ENCODE measurements at regions not wholly inside any gene's neighbourhood (a gene's known extent, or its start where the extent isn't known, plus 50 kb on each side); places are given as distances from the start of the nearest gene placed in this dataset.
"Not testable (repeated sequence)": the region's sequence is repeated elsewhere in the genome, so short reads cannot be mapped to it uniquely, and the experiment has no call there.

- DNase-seq (ENCODE audit: low read depth) = peak; percentile 63
Measured at GRCh38 chrX:143455046-143455445, 62.2 kb downstream of the SPANXN3 start.

GRCh38 chrX:143437439-143437838 lies 79.8 kb downstream of the SPANXN3 start:
- DNase-seq (ENCODE audit: low read depth) = peak; percentile 43

GRCh38 chrX:143435916-143436315 lies 81.4 kb downstream of the SPANXN3 start:
- no peak for DNase-seq (ENCODE audit: low read depth)

GRCh38 chrX:143429811-143430210 lies 87.5 kb downstream of the SPANXN3 start:
- no peak for DNase-seq (ENCODE audit: low read depth)

- peak; percentile 66 for DNase-seq (ENCODE audit: low read depth)
Measured at GRCh38 chrX:143429131-143429530, 88.1 kb downstream of the SPANXN3 start.

- DNase-seq (ENCODE audit: low read depth) = no peak
Measured at GRCh38 chrX:143401160-143401559, 116.1 kb downstream of the SPANXN3 start.

- DNase-seq (ENCODE audit: low read depth) = no peak
Measured at GRCh38 chrX:143378851-143379250, 138.4 kb downstream of the SPANXN3 start.

GRCh38 chrX:143363419-143363818 lies 153.9 kb downstream of the SPANXN3 start:
- DNase-seq (ENCODE audit: low read depth) = peak; percentile 9

GRCh38 chrX:143340190-143340589 lies 177.1 kb downstream of the SPANXN3 start:
- no peak for DNase-seq (ENCODE audit: low read depth)

GRCh38 chrX:143336261-143336660 lies 181.0 kb downstream of the SPANXN3 start:
- DNase-seq (ENCODE audit: low read depth) = no peak

- DNase-seq (ENCODE audit: low read depth) = no peak
Measured at GRCh38 chrX:143319526-143319925, 197.7 kb downstream of the SPANXN3 start.

- not testable (repeated sequence) for DNase-seq (ENCODE audit: low read depth)
Measured at GRCh38 chrX:143318857-143319256, 198.4 kb downstream of the SPANXN3 start.

- DNase-seq (ENCODE audit: low read depth) = no peak
Measured at GRCh38 chrX:143306991-143307937, 210.0 kb downstream of the SPANXN3 start.

- DNase-seq (ENCODE audit: low read depth) = no peak
Measured at GRCh38 chrX:143304518-143304917, 212.8 kb downstream of the SPANXN3 start.

- no peak for DNase-seq (ENCODE audit: low read depth)
Measured at GRCh38 chrX:143304025-143304424, 213.2 kb downstream of the SPANXN3 start.

GRCh38 chrX:143298663-143299241 lies 218.5 kb downstream of the SPANXN3 start:
- no peak for DNase-seq (ENCODE audit: low read depth)

- no peak for DNase-seq (ENCODE audit: low read depth)
Measured at GRCh38 chrX:143296521-143296920, 220.8 kb downstream of the SPANXN3 start.

- no peak for DNase-seq (ENCODE audit: low read depth)
Measured at GRCh38 chrX:143287236-143287635, 230.0 kb downstream of the SPANXN3 start.

- no peak for DNase-seq (ENCODE audit: low read depth)
Measured at GRCh38 chrX:143270317-143270716, 244.6 kb downstream of the SPANXN4 start.

GRCh38 chrX:143244593-143244992 lies 218.9 kb downstream of the SPANXN4 start:
- not testable (repeated sequence) for DNase-seq (ENCODE audit: low read depth)

- DNase-seq (ENCODE audit: low read depth) = no peak
Measured at GRCh38 chrX:143240658-143241057, 214.9 kb downstream of the SPANXN4 start.

GRCh38 chrX:143231492-143231891 lies 205.8 kb downstream of the SPANXN4 start:
- DNase-seq (ENCODE audit: low read depth) = no peak

GRCh38 chrX:143228600-143228999 lies 202.9 kb downstream of the SPANXN4 start:
- not testable (repeated sequence) for DNase-seq (ENCODE audit: low read depth)
